ENCODE measurements at regions not wholly inside any gene's neighbourhood (a gene's known extent, or its start where the extent isn't known, plus 50 kb on each side); places are given as distances from the start of the nearest gene placed in this dataset.

DNA sequence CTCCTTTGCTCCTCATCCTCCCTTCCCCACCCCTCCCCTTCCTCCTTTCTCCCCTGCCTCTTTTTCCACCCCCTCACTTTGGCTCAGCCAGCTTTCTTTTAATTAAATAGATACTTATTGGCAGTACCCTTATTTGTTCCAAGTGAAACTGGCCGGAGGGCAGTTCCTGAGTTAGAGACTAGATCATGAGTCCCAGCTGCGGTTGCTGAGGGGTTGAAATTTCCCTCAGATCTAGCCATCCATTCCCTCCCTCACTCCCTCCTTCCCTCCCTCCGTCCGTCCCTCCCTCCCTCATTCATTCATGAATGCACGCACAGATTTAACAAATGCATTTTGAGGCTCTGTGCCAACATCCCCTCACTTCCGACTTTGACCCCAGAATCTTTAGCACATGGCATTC, 519.2 kb upstream of the EEF2KMT start:
- TF ChIP-seq RCOR1 (IDR thresholded peaks at IDR 0.05; ENCODE audit: insufficient replicate concordance, low read length) (no peak), SMC3 (IDR thresholded peaks at IDR 0.05; ENCODE audit: low read depth, low read length) (no peak), NFE2L2 (IDR thresholded peaks at IDR 0.05; ENCODE audit: low read depth, low read length) (no peak)
- TF ChIP-seq, protein P1, sequence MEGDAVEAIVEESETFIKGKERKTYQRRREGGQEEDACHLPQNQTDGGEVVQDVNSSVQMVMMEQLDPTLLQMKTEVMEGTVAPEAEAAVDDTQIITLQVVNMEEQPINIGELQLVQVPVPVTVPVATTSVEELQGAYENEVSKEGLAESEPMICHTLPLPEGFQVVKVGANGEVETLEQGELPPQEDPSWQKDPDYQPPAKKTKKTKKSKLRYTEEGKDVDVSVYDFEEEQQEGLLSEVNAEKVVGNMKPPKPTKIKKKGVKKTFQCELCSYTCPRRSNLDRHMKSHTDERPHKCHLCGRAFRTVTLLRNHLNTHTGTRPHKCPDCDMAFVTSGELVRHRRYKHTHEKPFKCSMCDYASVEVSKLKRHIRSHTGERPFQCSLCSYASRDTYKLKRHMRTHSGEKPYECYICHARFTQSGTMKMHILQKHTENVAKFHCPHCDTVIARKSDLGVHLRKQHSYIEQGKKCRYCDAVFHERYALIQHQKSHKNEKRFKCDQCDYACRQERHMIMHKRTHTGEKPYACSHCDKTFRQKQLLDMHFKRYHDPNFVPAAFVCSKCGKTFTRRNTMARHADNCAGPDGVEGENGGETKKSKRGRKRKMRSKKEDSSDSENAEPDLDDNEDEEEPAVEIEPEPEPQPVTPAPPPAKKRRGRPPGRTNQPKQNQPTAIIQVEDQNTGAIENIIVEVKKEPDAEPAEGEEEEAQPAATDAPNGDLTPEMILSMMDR (conservative IDR thresholded peaks at IDR 0.05; ENCODE audit: low read depth, low read length) = no peak
- Histone ChIP-seq H2AFZ (replicated peaks; ENCODE audit: low read length, poor library complexity) (no peak overlapping the region), H3K23ac (ENCODE audit: low read depth, low read length) (no peak overlapping the region), H2AK5ac (ENCODE audit: low read depth, low read length) (no peak overlapping the region), H3K27ac (ENCODE audit: insufficient read depth, low read length) (no peak overlapping the region), H4K8ac (ENCODE audit: low read depth in 2 of 2, low read length in 2 of 2) (no peak overlapping the region), H3K79me1 (ENCODE audit: low read depth in 1 of 2, low read length in 2 of 2) (no peaks in the 10 kb centered on the region), H2BK120ac (ENCODE audit: low read depth, low read length) (no peak overlapping the region), H4K91ac (ENCODE audit: insufficient read depth, low read depth, low read length) (no peak overlapping the region), H3K14ac (replicated peaks; ENCODE audit: low read depth, low read length) (no peak overlapping the region), H2AK9ac (replicated peaks; ENCODE audit: low read depth, low read length, poor library complexity) (no peak overlapping the region), H3K36me3 (ENCODE audit: control insufficient read depth, insufficient read depth, low read length) (no peaks in the 10 kb centered on the region), H3K9me3 (ENCODE audit: control insufficient read depth, insufficient read depth, low read length) (peaks cover 30% of the 10 kb centered on the region), H3K4me3 (ENCODE audit: insufficient read depth, low read depth, low read length) (no peak overlapping the region), H3K4me1 (ENCODE audit: control insufficient read depth, insufficient read depth, low read length) (no peaks in the 10 kb centered on the region), H3K56ac (ENCODE audit: extremely low read depth, insufficient read depth, low read length) (no peak overlapping the region), H2BK20ac (ENCODE audit: low read depth, low read length) (no peak overlapping the region), H4K5ac (ENCODE audit: low read depth, low read length) (no peak overlapping the region), H2BK15ac (ENCODE audit: low read depth, low read length) (no peak overlapping the region), H3K18ac (ENCODE audit: low read depth, low read length) (no peak overlapping the region), H4K20me1 (ENCODE audit: insufficient read depth, low read length) (no peaks in the 10 kb centered on the region), H3K27me3 (ENCODE audit: control insufficient read depth, insufficient read depth, low read length) (no peaks in the 10 kb centered on the region), H3K9me1 (ENCODE audit: insufficient read depth, low read length) (no peaks in the 10 kb centered on the region), H3K9ac (ENCODE audit: low read depth, low read length) (no peak overlapping the region), H2BK5ac (ENCODE audit: low read depth, low read length, poor library complexity, severe bottlenecking) (no peak overlapping the region), H3K4ac (ENCODE audit: low read depth, low read length) (no peak overlapping the region), H3K4me2 (ENCODE audit: low read depth, low read length) (no peak overlapping the region)
- ChIA-PET POLR2A (ENCODE audit: unreplicated experiment) (interaction anchor here (1.2 kb wide), 1 partner anchor 27 kb away, joined by 3 read pairs; no protein-coding TSS in a partner anchor), CTCF (no interaction called here)
- WGBS, 2 experiments (ENCODE audit: extremely low coverage in 2 of 2, insufficient read length in 1 of 2) = 41% methylated on average over 4 of the region's 6 CpGs; no CpG with 5 or more reads in 1 of the 2 experiments
- in situ Hi-C loops (cut with MboI; ENCODE audit: low sequenced_read_pairs) (no loop called here), dilution Hi-C loops (cut with HindIII; ENCODE audit: low sequenced_read_pairs, unreplicated experiment) (no loop called here), intact Hi-C loops (cut with micrococcal nuclease) (no loop called here)
- no peak for ATAC-seq (ENCODE audit: low read depth)
- BruUV-seq (replicated peaks) = no TSS peak
- no peak for DNase-seq
